ENCODE measurements at regions not wholly inside any gene's neighbourhood (a gene's known extent, or its start where the extent isn't known, plus 50 kb on each side); places are given as distances from the start of the nearest gene placed in this dataset.

GRCh38 chr1:229888157-229888556 lies 178.9 kb upstream of the GALNT2 start:
- TF ChIP-seq, protein P1, sequence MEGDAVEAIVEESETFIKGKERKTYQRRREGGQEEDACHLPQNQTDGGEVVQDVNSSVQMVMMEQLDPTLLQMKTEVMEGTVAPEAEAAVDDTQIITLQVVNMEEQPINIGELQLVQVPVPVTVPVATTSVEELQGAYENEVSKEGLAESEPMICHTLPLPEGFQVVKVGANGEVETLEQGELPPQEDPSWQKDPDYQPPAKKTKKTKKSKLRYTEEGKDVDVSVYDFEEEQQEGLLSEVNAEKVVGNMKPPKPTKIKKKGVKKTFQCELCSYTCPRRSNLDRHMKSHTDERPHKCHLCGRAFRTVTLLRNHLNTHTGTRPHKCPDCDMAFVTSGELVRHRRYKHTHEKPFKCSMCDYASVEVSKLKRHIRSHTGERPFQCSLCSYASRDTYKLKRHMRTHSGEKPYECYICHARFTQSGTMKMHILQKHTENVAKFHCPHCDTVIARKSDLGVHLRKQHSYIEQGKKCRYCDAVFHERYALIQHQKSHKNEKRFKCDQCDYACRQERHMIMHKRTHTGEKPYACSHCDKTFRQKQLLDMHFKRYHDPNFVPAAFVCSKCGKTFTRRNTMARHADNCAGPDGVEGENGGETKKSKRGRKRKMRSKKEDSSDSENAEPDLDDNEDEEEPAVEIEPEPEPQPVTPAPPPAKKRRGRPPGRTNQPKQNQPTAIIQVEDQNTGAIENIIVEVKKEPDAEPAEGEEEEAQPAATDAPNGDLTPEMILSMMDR (IDR thresholded peaks at IDR 0.05) = no peak
- no peak for TF ChIP-seq EZH2 (IDR thresholded peaks at IDR 0.05; ENCODE audit: borderline replicate concordance, insufficient read depth, low read depth, low read length, poor library complexity, severe bottlenecking)

Measured in B cell (primary cell).